Left ventricle myocardium superior (tissue), 1 donor: ENCODE measurements at regions not wholly inside any gene's neighbourhood (a gene's known extent, or its start where the extent isn't known, plus 50 kb on each side); places are given as distances from the start of the nearest gene placed in this dataset.

Experiments
- ATAC-seq: fragments of 200-7000 bp; cut with Tn5 transposase; one replicate; pipeline ENCODE4 v1.9.1; 2020; ENCODE audit warnings: mild to moderate bottlenecking, moderate library complexity
- DNase-seq: peaks from one replicate; pipeline ENCODE4 v3.0.0-alpha.2; 2020
- intact Hi-C: fragments of 100-400 bp; cut with micrococcal nuclease; formaldehyde crosslinking; loops from one replicate; pipeline ENCODE4 v1.11.0; 2022
- donor health status: DM: no; HTN: yes; CAD: no; lungs with severe emphysema.

DNA sequence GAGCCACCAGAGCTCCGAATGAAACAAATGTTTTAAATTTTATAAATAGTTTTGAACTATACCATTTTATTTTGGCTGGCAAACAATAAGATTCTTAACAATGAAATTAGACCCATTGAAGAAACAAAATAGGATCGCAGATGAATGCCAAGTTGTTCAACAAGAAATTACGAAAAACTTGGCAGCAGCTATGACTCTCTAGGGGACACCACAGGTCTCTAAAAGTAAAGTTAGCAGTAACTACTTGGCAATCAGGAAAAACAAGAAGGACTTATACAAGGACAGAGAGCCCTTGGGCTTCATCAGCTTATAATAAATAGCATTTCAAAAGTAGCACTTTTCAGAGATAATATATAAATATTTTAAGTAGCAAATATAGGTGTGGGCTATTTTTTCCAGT, 603.8 kb upstream of the PSMD7 start:
- ATAC-seq: no peak

DNA sequence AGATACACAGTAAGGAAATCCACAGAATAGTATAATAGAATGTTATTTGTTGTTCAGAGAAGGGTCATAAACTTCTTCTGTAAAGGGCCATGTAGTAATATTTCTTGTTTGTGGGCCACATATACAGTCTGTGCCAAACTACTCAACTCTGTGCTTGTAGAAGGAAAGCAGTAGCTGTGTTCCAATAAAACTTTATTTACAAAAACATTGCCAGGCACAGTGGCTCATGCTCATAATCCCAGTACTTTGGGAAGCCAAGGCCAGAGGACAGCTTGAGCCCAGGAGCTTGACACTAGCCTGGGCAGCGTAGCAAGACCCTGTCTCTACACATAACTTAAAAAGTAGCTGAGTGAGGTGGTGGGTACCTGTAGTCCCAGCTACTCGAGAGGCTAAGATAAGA, 612.8 kb upstream of the PSMD7 start:
- ATAC-seq (no peak), DNase-seq (no peak)
- intact Hi-C loops: no loop called here

More for the DNA sequence above, 603.8 kb upstream of the PSMD7 start:
- DNase-seq: no peak
- intact Hi-C loops: no loop called here

DNA sequence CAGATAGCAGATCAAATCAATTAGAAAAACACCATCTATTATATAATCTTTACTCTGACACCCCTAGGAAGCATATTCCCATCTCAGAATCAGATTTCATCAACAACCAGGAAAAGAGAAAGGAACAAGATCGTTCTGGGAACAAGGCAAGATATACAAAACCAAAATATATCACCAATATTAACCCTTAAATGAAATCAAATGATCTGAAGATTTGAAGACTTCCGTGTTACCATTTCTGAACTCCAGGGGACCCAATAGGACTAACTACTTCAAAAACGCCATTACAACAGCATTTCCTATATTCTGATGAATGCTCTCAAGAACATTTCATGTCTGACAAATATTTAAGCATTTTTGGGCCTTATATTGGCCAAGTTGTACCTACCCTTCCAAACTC, 624.2 kb upstream of the ZFHX3 start:
- intact Hi-C loops: no loop called here
- no peak for ATAC-seq
- DNase-seq: no peak

DNA sequence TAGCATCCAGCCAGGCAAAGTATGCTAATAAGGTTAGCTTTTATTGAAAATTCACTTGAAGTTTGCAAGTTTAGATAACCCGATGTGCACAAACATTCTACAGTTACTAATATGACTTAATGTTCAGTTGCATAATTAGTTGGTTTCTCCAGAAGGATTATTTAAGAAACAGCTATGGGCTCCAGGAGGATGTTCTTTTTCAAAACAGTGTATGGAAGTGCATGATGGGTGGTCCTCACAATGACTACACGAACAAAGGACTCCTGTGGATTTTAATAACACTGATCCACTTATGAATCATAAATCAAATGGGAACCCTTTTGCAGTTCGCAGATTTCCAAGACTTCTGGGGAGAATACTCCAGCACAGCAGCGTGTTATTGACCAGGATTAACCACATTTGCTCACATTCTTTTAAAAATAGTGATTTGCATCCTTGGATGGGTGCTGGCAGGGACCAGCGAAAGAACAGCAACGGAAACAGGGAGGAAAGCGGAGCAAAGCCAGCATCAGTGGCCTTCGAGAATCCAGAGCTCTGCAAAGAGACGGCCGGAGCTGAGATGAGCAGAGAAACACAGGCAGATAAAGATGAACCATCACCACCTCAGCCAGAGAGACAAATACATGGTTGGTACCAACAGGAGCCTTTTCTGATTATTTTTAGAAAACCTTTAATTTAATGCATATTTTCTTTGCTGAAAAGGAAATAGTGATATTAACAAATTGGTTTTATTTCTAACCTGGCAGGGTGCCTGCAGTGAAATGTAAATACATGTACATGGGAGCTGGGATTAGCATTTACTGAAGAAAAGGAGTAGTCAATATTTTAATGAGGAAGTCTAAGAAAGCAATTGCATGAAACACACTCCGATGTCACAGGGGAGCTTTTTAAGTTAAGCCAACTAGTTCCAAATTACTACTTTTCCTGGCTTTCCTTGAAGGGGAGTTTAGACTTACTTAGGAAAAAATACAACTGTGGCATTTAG, 623.2 kb upstream of the ZFHX3 start:
- ATAC-seq: no peak
- intact Hi-C loops: no loop called here

DNA sequence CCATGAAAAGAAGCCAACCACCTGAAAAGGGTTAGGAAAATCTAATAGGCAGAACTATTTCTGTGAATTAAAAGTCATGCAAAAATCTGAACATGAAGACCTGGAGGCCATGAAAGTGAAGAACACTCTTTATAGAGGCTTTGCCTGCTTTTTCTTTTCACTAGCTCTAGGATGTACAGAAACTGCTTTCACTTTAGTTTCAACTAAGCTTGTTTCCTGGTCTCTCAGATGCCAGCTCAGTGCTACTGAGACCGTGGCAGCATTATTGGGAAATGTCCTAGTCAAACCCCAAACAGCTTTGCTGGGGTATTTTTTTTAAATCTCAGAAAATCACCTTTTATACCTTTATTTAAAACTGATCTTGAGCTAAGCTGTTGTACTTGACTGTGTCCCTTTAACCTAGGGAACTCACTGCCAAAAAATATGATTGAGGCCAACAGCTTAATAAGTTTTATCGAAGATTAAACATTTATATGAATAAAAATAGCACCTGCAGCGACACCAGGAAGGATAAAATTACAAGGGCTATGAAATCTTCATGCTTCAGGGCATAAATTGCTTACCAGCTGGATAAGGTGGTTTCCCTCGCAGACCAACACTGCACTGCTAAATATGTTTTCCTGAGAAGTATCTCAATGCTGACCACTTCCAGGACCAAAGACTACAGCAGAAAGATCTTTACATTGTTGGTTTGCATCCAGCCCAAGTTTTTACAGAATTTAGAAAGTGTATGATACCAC, 621.8 kb upstream of the ZFHX3 start:
- DNase-seq (no peak), ATAC-seq (no peak)
- intact Hi-C loops: no loop called here

More for the DNA sequence above, 623.2 kb upstream of the ZFHX3 start:
- no peak for DNase-seq

DNA sequence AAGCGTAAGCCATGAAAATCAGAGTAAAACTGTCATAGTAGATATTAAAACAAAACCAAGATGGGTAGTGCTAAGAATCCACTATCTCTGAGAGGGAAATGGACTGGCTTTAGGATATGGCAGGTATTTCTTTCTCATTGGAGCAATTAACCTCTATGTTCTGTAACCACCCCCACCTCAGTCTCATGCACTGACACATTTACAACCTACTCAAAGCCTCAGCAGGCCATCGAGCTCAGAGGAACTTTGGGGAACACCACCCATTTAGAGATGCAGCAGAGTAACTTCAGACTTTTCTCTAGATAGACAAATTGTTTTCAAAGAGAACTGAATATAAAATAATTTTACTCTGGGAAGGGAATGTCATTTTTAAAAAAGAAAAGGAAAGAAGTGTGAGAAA, 615.8 kb upstream of the ZFHX3 start:
- intact Hi-C loops: no loop called here

DNA sequence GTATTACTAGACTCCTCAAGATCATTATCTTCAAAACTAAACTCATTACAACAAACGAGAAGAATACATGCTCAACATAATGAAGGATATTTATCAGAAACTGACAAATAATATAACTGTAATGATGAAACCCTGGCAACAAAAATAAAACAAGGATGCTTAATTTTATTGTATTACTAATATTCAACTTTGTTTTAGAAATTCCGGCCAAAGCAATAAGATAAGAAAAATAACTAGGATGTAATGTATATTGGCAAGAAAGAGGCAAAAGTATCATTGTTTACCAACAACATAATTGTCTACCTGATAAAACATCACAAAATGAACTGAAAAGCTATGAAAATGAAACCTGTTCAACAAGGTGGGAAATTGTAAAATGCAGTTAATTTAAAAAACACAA, 588.3 kb upstream of the ZFHX3 start:
- intact Hi-C loops: no loop called here
- ATAC-seq (no peak), DNase-seq (no peak)

More for the DNA sequence above, 615.8 kb upstream of the ZFHX3 start:
- ATAC-seq: no peak
- no peak for DNase-seq

DNA sequence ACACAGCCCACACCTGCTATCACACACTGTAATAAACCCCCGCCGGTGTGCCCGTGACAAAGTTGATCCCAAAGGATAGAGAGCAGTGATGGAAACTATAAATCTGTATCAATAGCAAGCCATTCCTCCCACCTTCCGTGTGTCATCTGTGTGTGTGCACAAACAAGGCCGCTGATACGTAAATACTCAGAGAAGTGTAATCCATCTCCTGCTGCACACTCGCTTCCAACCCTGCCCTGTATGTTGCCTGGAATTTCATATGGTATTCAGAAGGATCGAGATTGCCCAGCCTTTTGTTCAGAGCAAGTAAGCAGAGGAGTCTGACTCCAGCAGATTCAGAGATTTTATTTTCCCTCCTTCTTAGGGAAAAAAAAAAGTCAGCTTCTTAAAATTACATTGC, 581.1 kb upstream of the ZFHX3 start:
- ATAC-seq (no peak), DNase-seq (no peak)
- intact Hi-C loops: no loop called here

DNA sequence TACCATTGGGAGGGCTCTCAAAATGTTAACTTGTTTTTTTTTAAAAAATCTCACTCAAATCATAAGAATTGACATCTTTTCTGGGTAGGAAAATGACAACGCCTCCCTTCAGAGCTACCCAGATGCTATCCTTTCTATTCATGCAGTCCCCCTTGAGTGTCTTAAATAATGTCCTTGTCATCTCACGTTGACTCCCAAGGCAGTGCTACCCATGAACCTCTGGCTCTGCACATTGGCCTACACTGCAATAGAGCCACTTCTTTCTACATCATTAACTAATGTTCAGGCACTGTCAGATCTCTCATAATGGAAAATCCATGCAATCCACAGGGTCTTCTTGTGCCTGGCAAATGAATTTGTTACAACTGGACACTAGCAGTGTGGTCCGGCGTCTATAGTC, 569.8 kb upstream of the ZFHX3 start:
- no peak for DNase-seq
- no peak for ATAC-seq
- intact Hi-C loops: no loop called here

DNA sequence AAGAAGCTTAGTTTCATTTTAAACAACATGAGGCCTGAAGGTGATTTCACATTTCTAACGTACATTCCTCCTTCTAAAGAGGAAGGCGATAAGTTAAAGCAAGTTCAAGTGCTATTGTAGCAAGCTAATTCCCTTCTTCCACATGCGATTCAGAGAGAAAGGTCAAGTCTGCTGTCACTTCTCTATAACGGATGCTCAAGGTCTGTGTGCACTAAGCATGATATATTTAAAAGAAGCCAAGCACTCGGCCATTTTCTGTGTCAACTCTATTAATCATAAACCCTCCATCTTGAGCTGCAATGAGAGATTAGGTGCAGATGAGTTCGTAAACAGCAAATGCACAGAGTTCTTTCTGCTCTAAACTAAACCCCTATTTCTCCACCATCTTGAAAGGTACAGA, 568.8 kb upstream of the ZFHX3 start:
- intact Hi-C loops: no loop called here
- ATAC-seq (no peak), DNase-seq (no peak)

DNA sequence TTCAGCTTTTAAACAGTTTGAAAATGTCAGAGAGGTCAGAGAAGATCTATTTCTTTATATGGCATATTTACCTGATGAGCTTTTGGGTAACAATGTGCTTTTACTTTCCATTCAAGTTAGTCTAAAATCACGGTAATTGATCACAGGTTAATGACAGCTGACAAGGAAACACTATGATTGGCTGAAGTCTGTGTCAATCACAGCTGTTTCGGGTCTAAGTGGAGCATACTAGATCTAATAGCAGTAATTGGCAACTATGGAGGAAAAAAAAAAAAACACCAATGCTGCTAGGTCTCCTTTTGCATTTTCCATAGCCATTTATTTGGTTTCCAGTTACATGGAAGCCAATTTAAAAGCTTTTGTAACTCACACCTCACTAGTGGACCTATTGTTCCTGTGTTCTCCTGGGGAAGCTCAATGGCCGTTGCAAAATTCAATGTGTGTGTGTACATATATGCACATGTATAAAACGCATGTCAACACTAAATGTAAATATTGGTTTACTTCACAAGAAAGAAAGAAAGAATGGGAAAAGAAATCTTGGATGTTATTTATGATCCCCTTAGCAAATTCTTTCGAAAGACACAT, 568.3 kb upstream of the ZFHX3 start:
- DNase-seq (no peak), ATAC-seq (no peak)
- intact Hi-C loops: no loop called here

DNA sequence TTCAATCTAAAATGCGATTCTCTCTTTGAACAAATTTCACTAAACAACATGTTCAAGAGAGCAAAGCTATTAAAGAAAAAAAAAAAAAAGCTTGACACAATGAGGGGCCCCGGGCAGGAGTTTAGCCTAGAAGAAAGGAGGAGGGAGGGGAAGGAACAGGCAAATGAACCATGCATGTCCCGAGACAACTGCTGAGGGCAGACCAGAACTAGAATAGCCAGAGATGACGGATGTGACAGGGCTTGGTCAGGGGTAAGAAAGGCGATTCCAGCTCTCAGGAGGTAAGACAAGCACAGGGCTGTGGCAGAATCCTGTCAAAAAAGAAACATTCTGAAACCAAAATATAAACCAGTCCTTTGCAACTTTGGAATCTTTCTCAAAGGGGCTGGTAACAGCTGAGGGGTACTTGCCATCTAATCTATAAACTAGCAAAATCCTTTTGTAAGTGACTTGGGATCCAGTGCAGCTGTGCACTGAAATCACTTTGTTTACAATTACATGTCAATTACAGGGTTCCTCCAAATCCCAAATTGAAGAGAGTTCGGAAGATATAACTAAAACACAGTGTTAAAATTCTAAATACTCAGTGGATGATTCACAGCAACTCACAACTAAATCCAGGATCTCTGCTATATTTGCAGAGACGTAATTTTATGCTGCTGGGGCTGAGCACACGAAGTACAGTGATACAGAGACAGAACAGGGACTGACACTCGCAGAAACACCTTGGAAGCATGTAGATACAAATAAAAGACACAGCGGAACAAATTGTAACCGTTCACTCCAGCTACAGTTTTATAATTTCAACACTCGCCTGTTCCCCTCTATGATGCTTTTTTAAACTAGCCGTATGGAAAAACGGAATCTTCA, 567.4 kb upstream of the ZFHX3 start:
- intact Hi-C loops: no loop called here
- DNase-seq (no peak), ATAC-seq (no peak)

DNA sequence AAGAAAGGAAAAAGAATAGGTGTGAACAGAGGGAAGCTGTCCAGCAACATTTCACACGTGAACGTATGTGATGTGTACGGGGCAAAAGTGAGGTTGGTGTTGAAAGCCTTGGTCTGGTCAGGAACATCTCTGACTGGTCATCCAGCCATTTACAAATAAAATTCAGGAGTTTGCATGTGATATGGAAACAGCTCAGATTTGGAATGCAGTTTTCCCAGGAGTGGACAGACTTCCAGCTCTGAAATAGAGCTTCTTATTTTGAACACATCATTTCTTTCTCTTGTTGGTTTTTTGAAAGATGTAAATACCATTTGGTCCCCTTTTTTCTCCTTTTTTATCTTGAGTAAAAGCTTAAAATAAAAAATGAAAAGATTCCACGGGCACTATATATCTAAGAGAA, 566.2 kb upstream of the ZFHX3 start:
- ATAC-seq: no peak
- no peak for DNase-seq
- intact Hi-C loops: no loop called here

DNA sequence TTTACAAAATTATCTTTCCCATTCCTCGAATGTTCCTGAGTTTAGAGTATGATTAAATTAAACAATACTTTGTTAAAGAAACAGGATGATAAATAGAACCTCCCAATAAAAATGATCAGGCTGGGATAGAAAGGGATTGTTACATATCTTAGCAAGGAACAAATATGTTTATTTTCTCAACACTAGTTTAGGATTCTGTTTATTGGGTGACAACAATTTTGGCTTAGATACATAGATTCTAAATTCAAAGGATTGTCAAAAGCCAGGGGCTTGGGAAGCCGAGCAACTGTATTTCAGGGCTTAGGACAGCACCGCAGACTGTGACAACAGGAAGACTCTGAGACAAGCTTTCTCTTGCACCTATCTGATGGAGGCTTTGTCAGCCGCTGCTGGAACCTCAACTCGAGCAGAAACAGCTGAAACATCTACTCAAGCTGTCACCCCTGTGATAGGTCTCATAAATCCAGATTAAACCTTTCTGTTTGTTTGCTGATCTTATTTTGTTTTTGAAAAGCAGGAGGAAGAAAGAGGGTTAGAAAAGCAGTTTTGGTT, 562.8 kb upstream of the ZFHX3 start:
- no peak for DNase-seq
- ATAC-seq: no peak
- intact Hi-C loops: no loop called here

DNA sequence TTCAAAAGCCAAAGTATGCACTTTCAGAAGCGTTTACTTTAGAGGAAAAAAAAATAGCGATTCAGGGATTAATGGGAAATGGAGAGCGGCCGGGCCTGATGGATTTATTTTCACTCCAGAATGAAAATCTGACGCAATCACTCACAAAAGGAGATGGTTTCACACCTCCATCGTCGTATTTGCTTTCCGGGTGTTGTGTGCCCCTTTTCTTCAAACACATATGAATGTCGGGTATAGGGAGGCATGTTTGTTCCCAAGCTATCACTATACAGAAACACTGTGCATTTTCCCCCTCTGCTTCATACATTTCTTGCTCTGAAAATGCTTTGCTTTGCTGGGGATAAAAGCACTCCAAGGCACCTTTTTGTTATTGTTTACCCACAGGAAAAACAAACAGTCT, 562.2 kb upstream of the ZFHX3 start:
- DNase-seq (no peak), ATAC-seq (no peak)
- intact Hi-C loops: no loop called here

DNA sequence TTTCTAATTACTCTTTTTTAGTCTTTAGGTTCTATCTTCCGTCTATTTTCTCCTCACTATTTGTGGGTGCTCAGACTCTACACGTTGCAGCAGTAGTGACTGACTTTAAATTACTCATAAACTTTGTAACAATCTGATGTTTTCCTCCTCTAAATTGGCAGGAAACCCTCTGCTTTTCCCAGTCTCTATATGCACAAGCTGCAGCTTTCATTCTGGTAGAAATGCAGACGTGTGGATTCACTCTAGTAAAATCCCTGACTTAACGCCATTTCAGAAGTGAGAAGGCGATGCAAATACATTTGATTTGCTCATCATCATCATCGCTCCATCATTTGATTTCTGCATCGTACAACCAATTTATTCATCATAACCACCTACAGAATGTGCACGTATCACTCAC, 561.0 kb upstream of the ZFHX3 start:
- no peak for ATAC-seq
- DNase-seq: no peak
- intact Hi-C loops: no loop called here

DNA sequence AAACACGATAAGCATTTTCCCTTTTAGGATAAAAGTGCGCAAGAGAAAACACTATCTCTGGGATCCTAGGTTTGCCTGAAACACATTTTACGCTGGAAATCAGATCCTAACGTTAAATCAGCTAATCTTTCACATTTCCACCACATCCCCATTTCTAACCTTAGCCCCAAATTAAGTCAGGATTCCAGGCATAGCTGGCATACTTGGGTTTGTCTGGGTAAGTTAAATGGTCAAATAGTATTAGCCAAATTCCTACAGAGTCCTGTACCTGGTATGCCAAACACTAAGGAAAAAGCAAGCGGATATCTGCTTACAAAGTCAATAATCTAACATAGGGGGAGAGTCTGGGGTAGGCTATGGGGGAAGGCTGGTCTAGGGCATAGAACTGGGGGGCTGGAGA, 557.4 kb upstream of the ZFHX3 start:
- ATAC-seq (no peak), DNase-seq (no peak)

DNA sequence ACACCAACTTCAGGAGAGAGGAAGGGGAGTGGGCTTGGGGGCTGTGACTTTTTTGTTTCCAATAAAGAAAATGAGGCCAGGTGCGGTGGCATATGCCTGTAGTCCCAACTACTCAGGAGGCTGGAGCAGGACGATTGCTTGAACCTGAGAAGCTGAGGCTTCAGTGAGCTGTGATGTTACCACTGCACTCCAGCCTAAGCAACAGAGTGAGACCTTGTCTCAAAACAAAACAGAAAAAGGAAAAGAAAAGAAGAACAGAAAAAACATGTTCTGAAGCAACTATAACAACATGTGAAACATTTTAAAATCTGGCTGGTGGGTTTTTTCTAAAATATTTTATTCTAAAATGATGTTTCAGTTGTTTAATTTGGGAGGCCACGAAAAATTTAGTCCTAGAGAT, 554.0 kb upstream of the ZFHX3 start:
- intact Hi-C loops: no loop called here
- no peak for ATAC-seq
- no peak for DNase-seq

More for the DNA sequence above, 557.4 kb upstream of the ZFHX3 start:
- intact Hi-C loops: no loop called here

DNA sequence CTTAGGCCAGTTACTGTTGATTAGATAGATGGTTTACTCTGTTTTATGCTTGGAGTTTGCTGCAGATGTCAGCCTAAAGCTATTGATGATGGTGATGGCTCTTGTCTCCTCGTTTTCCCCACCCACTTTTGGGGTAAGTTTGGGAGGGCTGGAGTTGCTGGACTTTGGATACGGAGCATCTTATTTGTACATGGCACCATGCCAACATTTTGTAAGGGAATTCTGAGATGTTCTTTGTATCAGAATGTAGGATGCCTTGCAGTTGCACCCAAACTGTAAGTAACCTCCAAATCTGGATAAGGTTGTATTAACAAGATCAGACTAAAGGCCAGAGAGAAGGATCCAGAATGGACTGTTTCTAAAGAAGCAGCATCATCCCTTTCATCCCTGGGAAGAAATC, 551.9 kb upstream of the ZFHX3 start:
- ATAC-seq: no peak
- intact Hi-C loops: no loop called here
- no peak for DNase-seq
